GM18520 (cell line): ENCODE measurements at regions not wholly inside any gene's neighbourhood (a gene's known extent, or its start where the extent isn't known, plus 50 kb on each side); places are given as distances from the start of the nearest gene placed in this dataset.
"Not testable (repeated sequence)": the region's sequence is repeated elsewhere in the genome, so short reads cannot be mapped to it uniquely, and the experiment has no call there.

Experiments used
- ATAC-seq: cut with Tn5 transposase; IDR thresholded peaks from one replicate; pipeline ENCODE4 v1.9.1; 2021; ENCODE audit not compliant: unreplicated experiment

DNA sequence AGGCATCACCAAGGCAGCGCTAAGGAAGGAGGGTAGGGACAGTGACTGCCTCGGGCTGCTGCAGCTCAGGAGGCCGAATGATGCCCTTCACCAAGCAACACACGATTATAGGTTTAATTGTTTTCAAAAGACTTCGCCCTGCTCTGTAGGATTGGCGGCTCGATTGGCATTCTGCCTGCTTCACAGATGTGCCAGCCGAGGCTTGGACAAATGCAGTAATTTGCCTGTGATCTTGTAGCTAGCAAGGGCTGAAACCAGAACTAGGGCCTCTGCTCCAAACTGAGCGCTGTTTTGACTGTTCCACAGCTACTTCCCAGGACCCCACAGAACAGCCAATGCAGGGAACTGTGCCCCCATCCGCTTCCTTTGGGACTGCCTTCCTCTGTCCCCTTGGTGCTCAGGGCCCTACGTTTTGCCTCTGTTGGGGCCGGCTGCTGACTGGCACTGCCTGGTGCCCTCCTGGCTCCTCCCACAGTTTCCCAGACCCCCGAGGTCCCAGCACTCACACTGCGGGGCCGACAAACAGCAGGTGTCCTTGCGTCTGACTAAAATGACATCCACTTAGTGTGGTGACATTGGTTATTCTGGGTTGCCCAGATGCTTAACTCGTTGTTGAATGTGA lies 62.6 kb upstream of the EN2 start:
- ATAC-seq: no peak

DNA sequence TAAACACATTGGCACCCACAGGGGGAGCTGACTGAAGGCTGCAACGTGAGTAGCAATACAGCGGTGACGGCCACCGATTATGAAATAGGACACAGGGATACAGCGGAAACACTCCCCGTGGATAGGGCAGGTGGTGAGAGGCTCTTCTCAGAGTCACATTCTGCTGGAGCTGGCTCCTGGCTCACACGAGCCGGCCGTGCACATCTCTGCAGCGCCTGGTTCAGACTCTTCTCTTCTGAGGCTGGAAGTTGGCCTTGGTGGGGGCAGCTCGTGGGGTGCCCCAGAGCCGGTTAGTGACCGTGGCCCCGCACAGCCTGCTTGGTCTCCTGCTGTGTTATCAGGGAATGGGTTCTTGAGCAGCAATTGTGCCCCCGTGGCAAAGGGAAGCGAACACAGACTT lies 61.3 kb upstream of the EN2 start:
- ATAC-seq: no peak

DNA sequence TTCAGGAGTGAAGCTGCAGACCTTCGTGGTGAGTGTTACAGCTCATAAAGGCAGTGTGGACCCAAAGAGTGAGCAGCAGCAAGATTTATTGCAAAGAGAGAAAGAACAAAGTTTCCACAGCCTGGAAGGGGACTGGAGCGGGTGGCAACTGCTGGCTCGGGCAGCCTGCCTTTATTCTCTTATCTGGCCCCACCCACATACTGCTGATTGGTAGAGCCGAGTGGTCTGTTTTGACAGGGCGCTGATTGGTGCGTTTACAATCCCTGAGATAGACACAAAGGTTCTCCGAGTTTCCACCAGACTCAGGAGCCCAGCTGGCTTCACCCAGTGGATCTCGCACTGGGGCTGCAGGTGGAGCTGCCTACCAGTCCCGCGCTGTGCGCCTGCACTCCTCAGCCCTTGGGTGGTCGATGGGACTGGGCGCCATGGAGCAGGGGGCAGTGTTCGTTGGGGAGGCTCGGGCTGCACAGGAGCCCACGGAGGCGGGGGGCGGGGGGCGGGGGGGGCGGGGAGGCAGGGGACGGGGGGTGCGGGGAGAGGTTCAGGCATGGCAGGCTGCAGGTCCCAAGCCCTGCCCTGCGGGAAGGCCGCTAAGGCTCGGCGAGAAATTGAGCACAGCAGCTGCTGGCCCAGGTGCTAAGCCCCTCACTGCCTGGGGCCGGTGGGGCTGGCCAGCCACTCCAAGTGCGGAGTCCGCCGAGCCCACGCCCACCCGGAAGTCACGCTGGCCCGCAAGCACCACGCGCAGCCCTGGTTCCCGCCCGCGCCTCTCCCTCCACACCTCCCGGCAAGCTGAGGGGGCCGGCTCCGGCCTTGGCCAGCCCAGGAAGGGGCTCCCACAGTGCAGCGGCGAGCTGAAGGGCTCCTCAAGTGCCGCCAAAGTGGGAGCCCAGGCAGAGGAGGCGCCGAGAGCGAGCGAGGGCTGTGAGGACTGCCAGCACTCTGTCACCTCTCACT lies 59.9 kb upstream of the EN2 start:
- ATAC-seq: not testable (repeated sequence)

DNA sequence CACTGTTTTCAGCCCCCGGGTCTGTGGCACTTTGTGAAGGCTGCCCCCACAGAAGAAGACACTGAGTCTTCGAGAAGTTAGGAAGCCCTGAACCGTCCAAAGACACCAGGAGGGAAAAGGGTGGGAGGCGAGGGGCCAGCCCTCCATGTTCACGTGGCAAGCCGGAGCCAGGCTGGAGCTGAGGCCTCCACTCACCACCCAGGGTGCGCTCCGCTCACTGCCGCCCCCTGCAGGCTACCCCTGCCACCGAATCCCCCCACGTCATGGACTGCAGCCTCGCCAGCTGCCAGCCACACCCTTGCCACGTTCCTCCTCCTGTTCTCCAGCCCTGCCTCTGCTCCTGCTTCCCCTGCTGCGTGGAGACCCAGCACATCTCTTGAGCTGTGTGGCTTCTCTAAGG lies 59.0 kb upstream of the EN2 start:
- ATAC-seq: no peak

DNA sequence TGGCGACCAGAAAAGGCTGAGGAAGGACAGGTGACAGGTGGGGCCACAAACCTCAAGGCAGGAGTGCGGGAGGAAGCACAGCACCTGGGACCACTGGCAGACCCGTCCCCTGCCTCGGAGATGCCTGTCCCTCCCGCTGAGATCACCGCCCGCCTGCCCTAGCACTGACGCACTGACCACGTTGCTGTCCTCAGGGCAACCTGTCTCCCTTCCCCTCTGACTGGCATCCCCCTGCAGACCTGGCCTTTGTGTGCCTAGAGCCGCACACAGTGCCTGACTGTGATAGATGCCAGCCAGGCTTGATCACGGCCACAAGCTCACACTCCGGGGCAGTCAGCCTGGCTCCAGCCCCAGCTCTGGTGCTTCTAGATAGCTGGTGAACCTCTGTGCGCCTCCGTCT lies 58.4 kb upstream of the EN2 start:
- ATAC-seq: no peak

DNA sequence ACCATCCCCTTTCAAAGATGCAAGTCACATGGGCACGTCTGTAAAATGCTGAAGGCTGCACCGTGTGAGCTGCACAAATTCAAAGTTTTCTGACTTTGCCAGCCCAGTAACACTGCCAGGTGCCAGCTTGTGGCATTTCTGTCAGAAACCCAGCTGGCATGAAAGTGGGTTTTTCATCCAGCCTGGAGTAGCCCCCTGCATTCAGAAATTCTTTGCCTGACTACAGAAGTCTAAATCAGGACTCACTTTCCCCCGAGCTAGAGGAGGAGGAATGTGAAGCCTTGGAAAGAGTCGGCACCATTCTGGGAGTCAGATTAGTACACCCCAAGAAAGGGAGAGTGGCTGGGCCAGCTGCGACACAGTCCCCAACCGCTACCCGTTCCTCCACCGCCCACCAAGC lies 56.7 kb upstream of the EN2 start:
- no peak for ATAC-seq

DNA sequence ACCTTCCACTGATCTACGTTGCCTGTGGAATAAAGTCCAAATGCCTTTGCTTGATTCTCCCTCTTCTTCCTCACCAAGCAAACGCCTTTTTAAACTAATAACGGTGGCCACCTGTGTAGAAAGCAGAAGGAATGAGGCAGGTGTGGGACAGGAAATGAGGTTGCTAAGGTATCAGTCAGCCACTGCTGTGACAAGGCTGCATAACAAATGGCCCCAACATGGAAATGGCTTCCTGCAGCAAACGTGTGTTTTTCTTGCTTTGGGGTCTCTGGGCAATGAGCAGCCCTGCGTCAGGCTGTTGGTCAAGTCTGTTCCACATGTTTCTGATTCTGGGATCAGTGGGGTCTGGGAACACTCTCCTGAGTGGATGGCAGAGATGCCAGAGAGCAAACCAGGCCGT lies 56.0 kb upstream of the EN2 start:
- no peak for ATAC-seq

DNA sequence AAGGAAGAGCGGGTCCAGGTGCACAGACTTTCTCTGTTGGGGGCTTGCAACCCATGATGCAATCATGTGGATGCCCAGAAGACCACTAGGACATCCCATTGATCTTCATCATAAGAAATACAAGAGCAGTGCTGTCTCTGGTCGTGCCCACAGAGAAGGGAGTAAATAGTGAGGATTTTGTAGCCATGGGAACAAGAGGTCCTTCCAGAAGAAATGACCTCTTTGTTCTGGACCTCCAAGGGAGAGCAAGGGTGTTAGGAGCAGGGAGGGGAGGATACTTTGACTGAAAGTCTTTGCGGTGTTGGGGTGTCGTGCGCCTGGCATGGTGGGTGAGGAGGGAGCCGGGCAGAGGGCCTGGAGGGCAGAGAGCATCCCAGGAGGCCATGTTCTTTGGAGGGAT lies 55.0 kb upstream of the EN2 start:
- no peak for ATAC-seq

DNA sequence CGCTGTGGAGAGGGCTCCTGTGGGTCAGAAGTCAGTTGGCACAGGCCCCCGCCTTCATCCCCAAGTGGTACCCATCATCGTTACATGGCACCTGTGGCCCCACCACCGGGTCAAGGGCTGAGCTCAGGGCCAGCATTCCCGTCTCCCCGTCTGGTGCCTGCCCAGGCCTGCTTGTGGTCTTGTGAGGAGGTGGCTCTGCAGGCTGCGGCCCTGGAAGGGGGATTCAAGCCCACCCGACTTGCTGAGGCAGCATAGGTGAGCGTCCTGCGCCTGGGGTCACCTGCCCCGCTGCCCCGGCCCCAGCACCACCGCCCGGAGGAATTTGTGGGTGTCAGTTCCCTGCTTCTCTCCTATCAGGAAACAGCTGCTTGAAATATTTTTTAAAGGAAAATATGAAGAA lies 53.0 kb upstream of the EN2 start:
- no peak for ATAC-seq

DNA sequence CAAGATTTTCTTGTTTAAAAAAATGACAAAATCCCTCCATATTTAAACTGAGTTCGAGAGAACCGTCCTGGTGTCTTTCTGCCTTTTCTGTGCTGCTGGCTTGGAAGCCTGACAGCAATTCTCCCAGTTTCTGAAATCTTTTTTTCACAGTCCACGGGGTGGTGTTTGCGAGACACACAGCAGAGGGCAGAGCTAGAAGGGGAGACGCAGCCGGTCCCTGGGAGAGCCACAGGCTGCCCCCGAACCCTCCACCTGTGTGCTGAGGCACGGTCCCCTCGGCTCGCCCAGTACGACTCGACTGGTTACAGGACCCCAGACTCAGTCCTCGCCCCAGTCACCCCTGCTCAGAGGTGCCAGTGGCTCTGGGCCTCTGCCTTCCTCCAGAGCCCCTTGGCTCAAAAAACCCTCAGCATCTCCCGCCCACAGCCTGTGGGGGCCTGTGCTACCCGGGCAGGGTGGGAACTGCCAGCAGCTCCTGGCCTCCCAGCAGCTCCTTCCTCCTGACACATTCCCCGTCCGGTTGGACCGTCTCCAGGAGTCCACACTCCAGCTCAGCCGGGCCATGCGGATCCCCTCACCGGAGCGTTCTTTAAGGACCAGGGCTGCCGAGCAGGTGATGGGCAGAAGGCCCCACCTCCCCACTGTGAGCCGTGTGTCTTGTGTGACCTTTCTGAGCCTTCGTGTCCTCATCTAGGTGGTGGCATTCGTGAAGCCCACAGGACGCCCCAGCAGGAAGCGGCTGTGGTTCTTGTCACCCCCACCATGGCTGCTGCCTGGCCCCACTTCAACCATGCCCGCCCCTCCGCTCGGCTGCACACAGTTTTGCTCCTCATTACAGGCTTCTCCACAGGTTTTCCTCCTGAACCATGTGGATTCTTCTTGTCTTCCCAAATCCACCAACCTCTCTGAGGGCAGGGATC lies 52.3 kb upstream of the EN2 start:
- no peak for ATAC-seq

DNA sequence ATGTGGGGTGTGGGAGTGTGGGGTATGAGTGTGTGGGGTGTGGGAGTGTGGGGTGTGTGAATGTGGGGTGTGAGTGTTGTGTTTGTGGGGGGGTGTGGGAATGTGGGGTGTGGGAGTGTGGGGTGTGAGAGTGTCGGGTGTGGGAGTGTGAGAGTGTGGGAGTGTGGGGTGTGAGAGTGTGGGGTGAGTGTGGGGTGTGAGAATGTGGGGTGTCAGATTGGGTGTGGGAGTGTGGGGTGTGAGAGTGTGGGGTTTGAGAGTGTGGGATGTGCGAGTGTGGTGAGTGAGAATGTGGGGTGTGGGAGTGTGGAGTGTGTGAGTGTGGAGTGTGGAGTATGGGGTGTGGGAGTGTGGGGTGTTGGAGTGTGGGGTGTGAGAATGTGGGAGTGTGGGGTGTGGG lies 50.1 kb upstream of the EN2 start:
- no peak for ATAC-seq
